ENCODE measurements at regions not wholly inside any gene's neighbourhood (a gene's known extent, or its start where the extent isn't known, plus 50 kb on each side); places are given as distances from the start of the nearest gene placed in this dataset.
"Not testable (repeated sequence)": the region's sequence is repeated elsewhere in the genome, so short reads cannot be mapped to it uniquely, and the experiment has no call there.

- no peak for DNase-seq (ENCODE audit: extremely low read depth, low read depth)
Observed at GRCh38 chr21:14829685-14830084, 235.1 kb downstream of the NRIP1 start.

DNA sequence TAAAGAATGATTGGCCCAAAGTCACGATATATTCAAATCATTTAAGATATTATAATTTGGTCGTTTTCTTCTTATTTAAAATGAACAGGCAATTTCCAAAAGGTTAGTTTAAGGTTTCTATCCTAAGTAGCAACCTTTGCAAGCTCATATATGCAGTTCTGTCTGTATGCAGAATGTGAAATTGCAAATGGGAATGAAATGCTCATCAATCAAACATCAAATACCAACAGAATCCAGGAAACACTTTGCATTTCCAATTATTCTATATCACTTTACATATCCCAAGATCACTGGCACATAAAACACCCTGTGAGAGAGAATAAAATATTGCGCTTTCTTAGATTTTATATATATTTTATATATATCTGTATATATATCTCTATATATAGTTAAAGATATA, 237.3 kb downstream of the NRIP1 start:
- DNase-seq (ENCODE audit: extremely low read depth, low read depth), result no peak

DNA sequence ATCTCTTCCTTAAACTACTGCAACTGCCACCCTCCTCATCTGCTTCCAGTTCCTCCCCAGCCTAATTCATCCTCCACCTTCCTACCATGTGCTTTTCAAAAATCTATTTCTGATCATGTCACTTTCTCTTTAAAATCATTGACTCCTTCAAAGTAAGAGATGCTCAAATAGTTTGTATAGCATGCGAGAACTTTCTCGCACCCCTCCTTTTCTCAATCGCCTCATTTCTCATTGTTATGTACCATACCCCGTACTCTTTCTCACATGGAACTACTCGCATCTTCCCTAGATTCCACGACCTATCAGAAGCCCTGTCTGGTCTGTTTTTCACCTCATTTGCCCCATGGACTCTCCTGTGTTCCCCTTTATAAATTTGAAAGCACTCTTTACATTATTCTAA, 238.2 kb downstream of the NRIP1 start:
- no peak for DNase-seq (ENCODE audit: extremely low read depth, low read depth)

GRCh38 chr21:14825514-14825974, 239.3 kb downstream of the NRIP1 start:
- no peak for DNase-seq (ENCODE audit: extremely low read depth, low read depth)

DNA sequence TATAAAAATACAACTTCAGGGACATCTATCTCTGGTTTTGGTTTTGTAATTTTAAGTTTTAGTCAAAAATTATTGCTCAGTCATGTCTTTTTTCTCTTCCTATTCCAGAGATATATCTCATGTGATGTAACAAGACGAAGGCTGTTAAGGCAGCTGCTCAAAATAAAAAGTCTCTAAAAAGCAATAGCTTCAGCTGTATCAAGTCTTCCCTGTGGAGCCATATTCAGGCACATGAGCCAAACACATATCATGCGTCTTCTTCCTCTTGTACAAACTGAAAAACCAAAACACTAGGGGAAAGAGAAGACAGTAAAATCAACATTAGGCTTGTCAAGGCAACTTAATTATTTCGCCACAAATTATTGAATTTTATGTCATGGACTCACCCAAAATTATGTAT, 240.7 kb downstream of the NRIP1 start:
- no peak for DNase-seq (ENCODE audit: extremely low read depth, low read depth)

DNA sequence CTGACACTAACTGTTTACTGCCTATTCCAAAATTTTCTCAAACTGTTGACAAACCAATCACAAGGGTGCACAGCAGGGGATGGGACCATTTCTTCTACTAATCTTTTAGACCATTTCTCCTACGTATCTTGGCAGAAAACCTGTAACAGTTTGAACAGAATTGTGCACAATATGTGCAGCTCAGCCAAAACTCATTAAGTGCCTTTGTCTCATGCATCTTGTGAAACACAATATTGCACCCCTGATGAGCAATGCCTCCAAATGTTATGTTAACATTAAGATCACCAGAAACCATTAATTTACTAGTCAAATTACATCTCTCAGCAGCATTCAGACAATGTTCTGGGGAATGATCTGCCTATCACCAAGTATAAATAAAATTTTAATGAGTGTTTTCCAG, 247.5 kb downstream of the NRIP1 start:
- DNase-seq (ENCODE audit: extremely low read depth, low read depth), result no peak

DNA sequence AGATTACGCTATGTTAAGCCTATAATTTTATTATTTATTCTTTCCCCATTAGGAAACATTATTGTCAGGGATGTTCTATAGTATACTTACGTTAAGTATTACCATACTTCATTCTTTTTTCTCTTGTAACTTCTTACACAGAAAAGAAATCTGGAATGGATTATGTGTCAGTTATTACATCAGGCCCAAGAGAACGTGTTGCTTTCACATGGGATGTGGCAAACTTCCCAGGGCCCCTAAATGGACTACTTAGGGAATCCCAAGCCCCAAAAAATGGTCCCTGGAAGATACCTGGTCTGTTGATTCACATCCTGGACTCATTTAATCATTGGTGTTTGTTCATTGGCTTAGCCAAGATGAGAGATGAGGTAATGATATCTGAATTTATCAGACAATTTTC, 249.8 kb downstream of the NRIP1 start:
- DNase-seq (ENCODE audit: extremely low read depth, low read depth), result no peak

- DNase-seq (ENCODE audit: extremely low read depth, low read depth), result no peak
Observed at GRCh38 chr21:14814282-14814681, 250.5 kb downstream of the NRIP1 start.

GRCh38 chr21:14804170-14804569, 258.1 kb upstream of the SAMSN1 start:
- not testable (repeated sequence) for DNase-seq (ENCODE audit: extremely low read depth, low read depth)

GRCh38 chr21:14797543-14797942, 251.4 kb upstream of the SAMSN1 start:
- no peak for DNase-seq (ENCODE audit: extremely low read depth, low read depth)

GRCh38 chr21:14787312-14787711, 241.2 kb upstream of the SAMSN1 start:
- DNase-seq (ENCODE audit: extremely low read depth, low read depth), result no peak

DNA sequence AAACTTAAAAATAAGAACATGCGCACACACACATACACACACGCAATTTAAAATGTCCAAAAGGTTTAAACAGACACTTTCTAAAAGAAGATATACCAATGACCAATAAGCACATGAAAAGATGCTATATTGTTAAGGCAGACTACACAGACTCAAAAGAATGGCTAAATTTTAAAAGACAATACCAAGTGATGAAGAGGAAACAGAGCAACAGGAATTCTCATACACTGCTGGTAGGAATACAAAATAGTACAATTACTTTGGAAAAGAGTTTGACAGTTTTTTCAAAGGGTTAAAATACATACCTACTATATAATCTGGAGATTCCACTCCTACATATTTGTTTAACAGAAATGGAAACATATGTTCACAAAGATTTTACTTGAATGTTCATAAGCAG, 239.6 kb upstream of the SAMSN1 start:
- no peak for DNase-seq (ENCODE audit: extremely low read depth, low read depth)

GRCh38 chr21:14773777-14774345, 227.7 kb upstream of the SAMSN1 start:
- DNase-seq (ENCODE audit: extremely low read depth, low read depth), result peak; percentile 11

DNA sequence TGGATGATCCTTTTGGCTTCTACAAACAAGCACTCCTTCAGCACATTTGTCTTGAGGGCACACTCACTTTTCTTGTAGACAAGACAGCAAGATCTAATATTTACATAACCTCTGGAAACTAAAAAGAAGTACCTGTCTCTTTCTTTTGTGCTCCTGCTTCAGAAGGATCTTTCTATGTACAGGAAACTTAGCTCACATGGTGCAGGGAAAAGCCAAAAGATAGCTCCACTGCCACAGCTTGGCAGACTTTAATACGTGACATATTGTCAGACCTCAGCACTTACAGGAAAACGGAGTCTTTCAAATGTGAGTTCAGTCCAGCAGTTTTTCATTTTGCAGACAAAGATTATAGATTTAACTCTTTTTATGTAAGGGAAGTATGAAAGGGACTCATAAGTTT, 225.5 kb upstream of the SAMSN1 start:
- no peak for DNase-seq (ENCODE audit: extremely low read depth, low read depth)

DNA sequence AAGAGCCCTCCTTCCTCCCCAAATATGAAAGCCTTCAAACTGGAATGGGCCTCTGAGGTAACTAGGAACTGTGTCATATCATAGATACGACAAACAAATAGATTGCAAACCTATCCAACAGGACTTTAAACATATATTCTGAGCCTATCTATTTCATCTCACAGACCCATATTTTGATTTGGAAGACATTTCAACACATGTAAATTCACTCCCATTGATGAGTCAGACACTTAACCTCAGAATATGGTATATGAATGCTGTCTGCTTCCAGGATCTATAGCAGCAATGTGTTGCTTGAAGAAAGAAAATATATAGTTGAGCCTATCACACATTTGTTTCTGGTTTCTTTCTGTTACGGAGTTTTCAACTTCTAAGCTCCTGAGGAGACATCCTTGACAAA, 221.9 kb upstream of the SAMSN1 start:
- no peak for DNase-seq (ENCODE audit: extremely low read depth, low read depth)

GRCh38 chr21:14767192-14767852, 221.2 kb upstream of the SAMSN1 start:
- DNase-seq (ENCODE audit: extremely low read depth, low read depth), result no peak

GRCh38 chr21:14766241-14766640, 220.1 kb upstream of the SAMSN1 start:
- DNase-seq (ENCODE audit: extremely low read depth, low read depth), result no peak

GRCh38 chr21:14763695-14764064, 217.6 kb upstream of the SAMSN1 start:
- DNase-seq (ENCODE audit: extremely low read depth, low read depth), result no peak

GRCh38 chr21:14762734-14763694, 216.9 kb upstream of the SAMSN1 start:
- no peak for DNase-seq (ENCODE audit: extremely low read depth, low read depth)

DNA sequence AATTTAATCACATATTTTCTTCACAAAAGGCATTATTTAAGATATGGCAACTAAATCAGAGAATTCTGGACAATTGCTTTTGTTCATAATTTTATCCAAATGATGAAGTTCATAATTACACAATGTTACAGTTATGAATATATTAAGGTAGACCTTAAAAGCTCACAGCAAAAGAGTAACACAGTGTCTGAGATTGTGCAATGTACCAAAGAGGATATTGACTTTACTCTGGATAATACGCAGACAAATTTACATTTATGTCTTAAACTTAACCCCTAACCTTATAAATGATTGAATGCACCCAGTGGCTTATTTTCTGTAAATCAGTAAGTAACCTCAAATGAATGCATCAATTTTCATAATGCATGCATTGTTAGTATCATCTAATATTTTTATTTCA, 216.2 kb upstream of the SAMSN1 start:
- DNase-seq (ENCODE audit: extremely low read depth, low read depth), result no peak

DNA sequence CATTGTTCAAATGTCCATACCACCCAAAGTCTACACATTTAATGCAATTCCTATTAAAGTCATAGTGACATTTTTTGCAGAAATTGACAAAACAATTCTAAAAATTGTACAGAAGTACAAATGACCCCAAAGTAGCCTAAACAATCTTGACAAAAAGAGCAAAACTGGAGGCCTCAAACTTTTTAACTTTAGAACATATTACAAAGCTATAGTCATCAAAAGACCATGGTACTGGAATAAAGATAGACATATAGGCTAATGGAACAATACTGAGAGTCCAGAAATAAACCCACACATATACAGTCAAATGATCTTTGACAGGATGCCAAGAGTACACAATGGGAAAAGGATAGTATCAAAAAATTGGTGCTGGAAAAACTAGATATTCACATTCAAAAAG, 213.2 kb upstream of the SAMSN1 start:
- no peak for DNase-seq (ENCODE audit: extremely low read depth, low read depth)

GRCh38 chr21:14758849-14759248, 212.7 kb upstream of the SAMSN1 start:
- DNase-seq (ENCODE audit: extremely low read depth, low read depth), result no peak

Data from NCI-H460 (cell line).